MCF 10A (cell line): ENCODE measurements at regions not wholly inside any gene's neighbourhood (a gene's known extent, or its start where the extent isn't known, plus 50 kb on each side); places are given as distances from the start of the nearest gene placed in this dataset.
"Not testable (repeated sequence)": the region's sequence is repeated elsewhere in the genome, so short reads cannot be mapped to it uniquely, and the experiment has no call there.

Experiments used
- BruUV-seq: library from RNA; stranded (reverse); fragments of 400-500 nt; replicated peaks from 2 replicates; lab custom pipeline; 2021; lab: Mats Ljungman, UMichigan
- CTCF ChIA-PET: fragments of 300-600 bp; sonication (Branson Sonifier 250); formaldehyde crosslinking; extraction: SDS; loops from one replicate; lab custom pipeline; 2021; ENCODE audit warnings: antibody characterized with exemption, inconsistent platforms; lab: Yijun Ruan, JAX
- POLR2A ChIA-PET: fragments of 300-600, 350-650 bp; sonication (Branson Sonifier 250); formaldehyde crosslinking; extraction: SDS; loops from one replicate; lab custom pipeline; 2020; ENCODE audit warnings: antibody characterized with exemption, inconsistent platforms; lab: Yijun Ruan, JAX
- DNase-seq: peaks from one replicate; pipeline ENCODE4 v3.0.0-alpha.2; 2018; ENCODE audit not compliant: unreplicated experiment
- H3K27ac Mint-ChIP-seq: one replicate; pipeline ENCODE4 v1.8.0; 2022; ENCODE audit warnings: mild to moderate bottlenecking, low read depth, mixed read lengths; ENCODE audit not compliant: unreplicated experiment
- H3K27me3 Mint-ChIP-seq: one replicate; pipeline ENCODE4 v1.8.0; 2022; ENCODE audit warnings: mixed read lengths; ENCODE audit not compliant: insufficient read depth, unreplicated experiment
- H3K36me3 Mint-ChIP-seq: one replicate; pipeline ENCODE4 v1.8.0; 2022; ENCODE audit warnings: mild to moderate bottlenecking, moderate library complexity, mixed read lengths; ENCODE audit not compliant: insufficient read depth, unreplicated experiment
- H3K4me1 Mint-ChIP-seq: one replicate; pipeline ENCODE4 v1.8.0; 2022; ENCODE audit warnings: mixed read lengths; ENCODE audit not compliant: insufficient read depth, unreplicated experiment
- H3K4me3 Mint-ChIP-seq: one replicate; pipeline ENCODE4 v1.8.0; 2022; ENCODE audit warnings: mild to moderate bottlenecking, moderate library complexity, mixed read lengths; ENCODE audit not compliant: unreplicated experiment
- H3K9me3 Mint-ChIP-seq: one replicate; pipeline ENCODE4 v1.8.0; 2022; ENCODE audit warnings: mixed read lengths; ENCODE audit not compliant: unreplicated experiment
- intact Hi-C: fragments of 100-400 bp; cut with micrococcal nuclease; formaldehyde crosslinking; loops from 2 replicates; pipeline ENCODE4 v1.14.1; 2022
- TF ChIP-seq, protein P1 (sequence below): fragments of 200-600 bp; IDR thresholded peaks from one replicate; pipeline ENCODE4 v1.8.0; 2022; ENCODE audit warnings: antibody characterized with exemption, mild to moderate bottlenecking; ENCODE audit not compliant: unreplicated experiment

DNA sequence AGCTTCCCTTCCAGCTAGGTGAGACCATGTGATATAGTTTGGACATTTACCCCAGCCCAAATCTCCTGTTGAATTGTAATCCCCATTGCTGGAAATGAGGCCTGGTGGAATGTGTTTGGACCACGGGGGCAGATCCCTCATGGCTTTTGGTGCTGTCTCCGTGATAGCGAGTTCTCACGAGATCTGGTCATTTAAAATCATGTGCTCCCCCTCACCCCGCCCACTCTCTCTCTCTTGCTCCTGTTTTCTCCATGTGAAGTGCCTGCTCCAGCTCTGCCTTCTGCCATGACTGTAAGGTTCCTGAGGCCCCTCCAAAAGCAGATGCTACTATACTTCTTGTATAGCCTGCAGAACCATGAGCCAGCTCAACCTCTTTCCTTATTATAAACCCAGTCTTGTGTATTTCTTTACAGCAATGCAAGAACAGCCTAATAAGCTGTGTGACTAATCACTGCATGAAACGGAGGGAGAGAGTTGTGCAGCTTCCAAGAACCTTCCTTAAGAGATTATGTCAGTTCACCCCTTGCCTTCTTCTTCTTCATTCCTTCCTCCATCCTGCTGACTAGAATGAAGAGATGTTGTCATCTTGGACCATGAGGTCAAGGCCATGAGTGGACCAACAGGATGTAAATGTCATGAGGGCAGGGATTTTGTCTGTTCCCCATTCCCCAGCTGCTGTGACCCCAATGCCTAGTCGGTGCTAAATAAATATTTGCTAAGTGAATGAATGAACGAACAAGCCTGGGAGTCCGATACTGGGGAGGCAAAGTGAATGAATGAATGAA, 91.0 kb downstream of the CPN2 start:
- no TSS peak for BruUV-seq
- H3K27me3 Mint-ChIP-seq, result no peaks in the 10 kb centered on the region
- no peaks in the 10 kb centered on the region for H3K4me1 Mint-ChIP-seq
- no peak for DNase-seq
- no peak overlapping the region for H3K4me3 Mint-ChIP-seq
- H3K9me3 Mint-ChIP-seq, result peaks cover 8% of the 10 kb centered on the region
- TF ChIP-seq, protein P1, sequence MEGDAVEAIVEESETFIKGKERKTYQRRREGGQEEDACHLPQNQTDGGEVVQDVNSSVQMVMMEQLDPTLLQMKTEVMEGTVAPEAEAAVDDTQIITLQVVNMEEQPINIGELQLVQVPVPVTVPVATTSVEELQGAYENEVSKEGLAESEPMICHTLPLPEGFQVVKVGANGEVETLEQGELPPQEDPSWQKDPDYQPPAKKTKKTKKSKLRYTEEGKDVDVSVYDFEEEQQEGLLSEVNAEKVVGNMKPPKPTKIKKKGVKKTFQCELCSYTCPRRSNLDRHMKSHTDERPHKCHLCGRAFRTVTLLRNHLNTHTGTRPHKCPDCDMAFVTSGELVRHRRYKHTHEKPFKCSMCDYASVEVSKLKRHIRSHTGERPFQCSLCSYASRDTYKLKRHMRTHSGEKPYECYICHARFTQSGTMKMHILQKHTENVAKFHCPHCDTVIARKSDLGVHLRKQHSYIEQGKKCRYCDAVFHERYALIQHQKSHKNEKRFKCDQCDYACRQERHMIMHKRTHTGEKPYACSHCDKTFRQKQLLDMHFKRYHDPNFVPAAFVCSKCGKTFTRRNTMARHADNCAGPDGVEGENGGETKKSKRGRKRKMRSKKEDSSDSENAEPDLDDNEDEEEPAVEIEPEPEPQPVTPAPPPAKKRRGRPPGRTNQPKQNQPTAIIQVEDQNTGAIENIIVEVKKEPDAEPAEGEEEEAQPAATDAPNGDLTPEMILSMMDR, result no peak
- intact Hi-C loops, result no loop called here
- no peak overlapping the region for H3K27ac Mint-ChIP-seq
- CTCF ChIA-PET, result no interaction called here
- POLR2A ChIA-PET, result interaction anchor here (0.7 kb wide), 1 partner anchor 1313 kb away, joined by 3 read pairs; no protein-coding TSS in a partner anchor
- no peaks in the 10 kb centered on the region for H3K36me3 Mint-ChIP-seq

DNA sequence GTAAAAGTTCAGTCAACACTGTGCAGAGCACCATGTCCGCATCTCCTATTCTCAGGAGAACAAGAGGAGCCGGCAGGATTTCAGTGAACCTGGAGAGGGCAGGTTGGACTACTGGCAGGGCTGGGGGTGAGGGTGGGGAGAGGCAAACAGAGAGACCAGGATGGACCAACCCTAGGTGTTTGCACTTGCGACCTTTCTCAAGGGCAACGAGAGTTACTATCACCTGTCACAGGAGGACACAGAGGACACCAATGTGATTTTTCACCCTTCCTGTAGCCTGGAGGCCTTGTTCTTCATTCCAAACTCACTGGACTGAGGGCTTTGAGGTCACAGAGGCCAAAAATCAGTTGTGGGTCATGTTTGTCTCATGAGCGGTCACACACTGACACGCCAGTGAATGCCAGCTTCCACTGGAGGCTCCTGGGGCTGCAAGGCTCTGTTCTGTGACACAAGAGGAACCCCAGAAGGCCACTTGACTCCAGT, 89.5 kb downstream of the CPN2 start:
- DNase-seq, result no peak
- POLR2A ChIA-PET, result interaction anchor here (0.9 kb wide), 1 partner anchor 13 kb away, joined by 4 read pairs; no protein-coding TSS in a partner anchor
- Mint-ChIP-seq H3K36me3 (no peaks in the 10 kb centered on the region), H3K27ac (no peak overlapping the region), H3K9me3 (peaks cover 8% of the 10 kb centered on the region), H3K27me3 (no peaks in the 10 kb centered on the region), H3K4me1 (peaks cover 5% of the 10 kb centered on the region), H3K4me3 (no peak overlapping the region)
- TF ChIP-seq, protein P1, result no peak
- CTCF ChIA-PET, result interaction anchor here (0.7 to 1.0 kb wide), 3 partner anchors 12 to 480 kb away, joined by 3 read pairs; no protein-coding TSS in a partner anchor
- intact Hi-C loops, result no loop called here
- BruUV-seq, result no TSS peak

DNA sequence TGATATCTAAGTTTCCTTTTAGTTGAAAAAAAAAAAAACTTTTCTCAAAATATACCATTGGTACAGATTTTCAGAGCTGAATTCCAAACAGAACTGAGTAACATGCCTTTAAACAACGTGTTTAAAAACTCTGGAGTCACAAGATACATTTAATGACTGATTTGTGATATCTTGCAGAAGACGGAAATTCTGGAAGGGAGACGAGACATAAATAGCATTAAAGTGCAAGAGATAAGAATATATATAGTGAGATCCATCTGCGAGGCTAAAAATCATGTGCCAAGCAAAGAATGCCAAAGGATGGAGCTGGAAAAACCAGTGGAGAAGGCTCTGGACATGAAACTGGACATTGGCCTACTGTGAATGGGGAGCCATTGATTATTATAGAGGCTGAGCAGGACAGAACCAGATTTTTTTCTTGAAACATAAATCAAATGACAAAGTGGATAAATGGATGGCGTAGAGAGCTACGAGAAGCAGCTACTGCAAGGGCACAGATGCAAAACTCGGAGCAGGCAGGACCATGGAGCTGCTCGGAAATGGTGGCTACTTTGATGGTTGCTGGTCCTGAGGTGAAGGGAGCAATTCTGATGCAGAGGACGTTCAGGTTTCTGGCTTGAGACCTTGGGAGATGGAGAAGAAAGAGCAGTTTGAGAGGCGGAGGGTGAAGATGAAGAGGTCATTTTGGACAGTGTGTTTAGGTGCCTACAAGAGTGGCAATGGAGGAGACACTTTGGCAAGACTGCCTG, 88.8 kb downstream of the CPN2 start:
- no peak overlapping the region for H3K4me3 Mint-ChIP-seq
- no peak overlapping the region for H3K27ac Mint-ChIP-seq
- intact Hi-C loops, result no loop called here
- H3K36me3 Mint-ChIP-seq, result no peaks in the 10 kb centered on the region
- peaks cover 8% of the 10 kb centered on the region for H3K9me3 Mint-ChIP-seq
- no TSS peak for BruUV-seq
- H3K27me3 Mint-ChIP-seq, result no peaks in the 10 kb centered on the region
- POLR2A ChIA-PET, result interaction anchor here (0.6 to 0.9 kb wide), 2 partner anchors 14 to 173 kb away, joined by 3 to 4 read pairs; no protein-coding TSS in a partner anchor
- CTCF ChIA-PET, result interaction anchor here (0.7 kb wide), 1 partner anchor 95 kb away, joined by 3 read pairs; no protein-coding TSS in a partner anchor
- no peak for DNase-seq
- peaks cover 5% of the 10 kb centered on the region for H3K4me1 Mint-ChIP-seq
- TF ChIP-seq, protein P1, result no peak

DNA sequence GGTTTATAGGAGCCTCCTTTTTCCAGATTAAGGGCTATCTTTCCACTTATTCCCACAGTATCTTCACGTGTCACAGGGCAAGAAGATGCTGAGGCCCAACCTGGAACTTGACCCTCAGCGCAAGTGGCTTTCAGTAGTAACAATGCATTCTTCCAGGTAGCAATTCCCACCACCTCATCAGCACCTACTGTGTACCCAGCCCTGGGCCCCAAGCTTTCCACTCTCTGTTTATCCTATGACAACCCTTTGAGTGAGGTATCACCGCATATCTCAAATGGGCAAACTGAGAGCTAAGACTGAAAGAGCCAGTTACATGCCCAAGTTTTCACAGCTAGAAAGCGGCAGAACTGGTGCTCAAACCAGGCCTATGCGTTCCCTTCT, 88.2 kb downstream of the CPN2 start:
- DNase-seq, result no peak
- Mint-ChIP-seq H3K36me3 (no peaks in the 10 kb centered on the region), H3K27me3 (no peaks in the 10 kb centered on the region), H3K27ac (no peak overlapping the region), H3K9me3 (peaks cover 8% of the 10 kb centered on the region), H3K4me1 (peaks cover 5% of the 10 kb centered on the region), H3K4me3 (no peak overlapping the region)
- intact Hi-C loops, result no loop called here
- no TSS peak for BruUV-seq
- ChIA-PET CTCF (interaction anchor here (0.7 kb wide), 1 partner anchor 95 kb away, joined by 3 read pairs; no protein-coding TSS in a partner anchor), POLR2A (no interaction called here)
- TF ChIP-seq, protein P1, result no peak

DNA sequence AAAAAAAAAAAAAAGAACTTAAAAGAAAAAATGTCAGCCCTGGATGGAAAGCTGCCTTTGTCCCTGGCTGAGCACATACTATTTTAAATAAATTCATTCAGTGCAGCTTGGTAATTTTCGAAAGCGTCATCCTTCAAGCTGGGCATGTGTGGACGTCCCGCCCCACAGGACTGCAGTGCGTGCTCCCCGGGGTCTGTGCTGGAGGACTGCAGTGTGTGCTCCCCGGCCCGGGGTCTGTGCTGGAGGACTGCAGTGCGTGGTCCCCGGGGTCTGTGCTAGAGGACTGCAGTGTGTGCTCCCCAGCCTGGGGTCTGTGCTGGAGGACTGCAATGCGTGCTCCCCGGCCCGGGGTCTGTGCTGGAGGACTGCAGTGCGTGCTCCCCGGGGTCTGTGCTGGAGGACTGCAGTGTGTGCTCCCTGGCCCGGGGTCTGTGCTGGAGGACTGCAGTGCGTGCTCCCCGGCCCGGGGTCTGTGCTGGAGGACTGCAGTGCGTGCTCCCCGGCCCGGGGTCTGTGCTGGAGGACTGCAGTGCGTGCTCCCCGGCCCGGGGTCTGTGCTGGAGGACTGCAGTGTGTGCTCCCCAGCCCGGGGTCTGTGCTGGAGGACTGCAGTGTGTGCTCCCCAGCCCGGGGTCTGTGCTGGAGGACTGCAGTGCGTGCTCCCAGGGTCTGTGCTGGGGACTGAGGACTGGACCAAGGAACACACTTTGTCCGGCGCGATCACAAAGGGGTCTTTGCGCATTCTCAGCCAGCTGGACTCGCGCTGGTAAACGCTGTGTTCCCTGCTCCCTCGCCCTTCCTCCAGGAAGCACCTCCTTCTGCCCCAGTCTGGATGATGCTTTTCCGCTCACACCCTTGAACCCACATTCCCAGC, 86.3 kb downstream of the CPN2 start:
- BruUV-seq, H3K36me3 Mint-ChIP-seq, H3K27me3 Mint-ChIP-seq, H3K4me1 Mint-ChIP-seq, intact Hi-C loops, POLR2A ChIA-PET, H3K9me3 Mint-ChIP-seq, DNase-seq: not testable (repeated sequence)
- CTCF ChIA-PET, result interaction anchor here (0.7 to 1.1 kb wide), 3 partner anchors 18 to 351 kb away, joined by 3 read pairs; no protein-coding TSS in a partner anchor
- Mint-ChIP-seq H3K27ac (peak overlapping the region; percentile 36), H3K4me3 (peak overlapping the region; percentile 33)
